ENCODE measurements at regions not wholly inside any gene's neighbourhood (a gene's known extent, or its start where the extent isn't known, plus 50 kb on each side); places are given as distances from the start of the nearest gene placed in this dataset.
"Not testable (repeated sequence)": the region's sequence is repeated elsewhere in the genome, so short reads cannot be mapped to it uniquely, and the experiment has no call there.

DNA sequence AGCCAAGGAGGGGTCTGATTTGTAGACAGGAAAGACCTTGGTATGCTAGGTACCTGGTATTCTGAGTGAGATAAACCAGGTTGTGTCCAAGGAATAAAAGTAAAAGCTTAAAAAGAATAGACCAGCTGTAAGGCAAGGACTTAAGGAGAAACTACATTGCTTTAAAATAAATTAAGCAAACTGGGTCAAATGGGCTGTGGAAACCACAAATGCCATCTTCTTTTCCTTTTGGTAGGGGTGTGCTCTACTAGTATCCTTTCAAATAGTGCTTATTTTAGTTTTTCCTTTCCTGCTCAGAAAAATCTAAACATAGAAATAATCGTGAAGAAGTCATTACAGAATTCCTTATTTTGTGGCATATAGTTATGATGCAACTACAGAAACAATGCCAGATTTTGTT is 138.6 kb upstream of the KLF12 start:
- DNase-seq = no peak

DNA sequence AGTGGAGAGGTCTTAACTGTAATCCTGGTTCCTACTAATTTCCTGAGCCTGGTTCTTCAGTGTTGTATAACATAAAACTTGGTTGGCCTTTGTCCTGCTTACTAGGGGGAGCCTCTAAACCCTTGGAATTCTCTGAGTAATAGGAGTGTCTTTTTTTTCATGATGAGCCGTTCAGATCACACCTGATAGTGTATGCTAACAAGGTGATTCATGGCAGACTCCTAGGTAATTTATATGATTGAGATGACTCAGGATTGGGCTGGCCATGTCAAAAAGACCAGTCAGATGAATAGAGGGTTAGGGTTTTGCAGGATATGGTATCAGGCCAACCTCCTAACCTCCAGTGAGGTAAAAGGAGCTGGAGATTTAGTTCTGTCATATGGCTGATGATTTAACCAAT is 135.8 kb upstream of the KLF12 start:
- no peak for DNase-seq

DNA sequence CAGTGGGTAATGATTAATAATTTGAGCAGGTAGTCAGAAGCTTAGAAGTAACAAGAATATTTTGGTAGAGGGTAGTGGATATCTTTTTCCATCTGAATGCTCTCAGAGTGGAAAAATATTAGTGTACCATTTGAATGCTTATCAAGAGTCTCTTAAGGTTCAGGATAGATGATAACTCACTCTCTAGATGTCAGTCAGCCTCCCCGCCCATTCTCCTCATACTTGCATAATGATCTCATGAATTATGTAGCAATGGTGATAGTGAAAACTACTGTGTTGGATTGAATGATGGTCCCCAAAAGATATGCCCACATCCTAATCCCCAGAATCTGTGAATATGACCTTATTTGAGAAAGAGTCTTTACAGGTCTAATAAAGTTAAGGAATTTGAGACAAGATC is 132.7 kb upstream of the KLF12 start:
- no peak for DNase-seq

DNA sequence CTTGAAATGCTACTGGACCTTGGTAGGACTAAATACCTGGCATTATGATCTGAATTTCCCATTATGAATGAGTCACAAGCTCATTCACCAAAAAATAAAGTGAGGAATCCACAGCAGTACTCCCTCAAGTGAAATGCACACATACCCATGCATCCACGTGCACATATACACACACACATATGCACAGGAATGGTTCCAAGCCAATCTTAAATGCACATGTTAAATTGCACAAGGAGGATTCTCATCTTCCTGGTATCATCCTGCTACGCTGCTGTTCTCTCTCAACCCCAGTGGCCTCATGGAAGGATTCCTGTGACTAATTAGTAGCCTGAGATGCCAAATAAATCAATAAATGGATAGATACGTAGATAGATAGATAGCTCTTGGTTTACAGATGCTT is 132.1 kb upstream of the KLF12 start:
- no peak for DNase-seq

DNA sequence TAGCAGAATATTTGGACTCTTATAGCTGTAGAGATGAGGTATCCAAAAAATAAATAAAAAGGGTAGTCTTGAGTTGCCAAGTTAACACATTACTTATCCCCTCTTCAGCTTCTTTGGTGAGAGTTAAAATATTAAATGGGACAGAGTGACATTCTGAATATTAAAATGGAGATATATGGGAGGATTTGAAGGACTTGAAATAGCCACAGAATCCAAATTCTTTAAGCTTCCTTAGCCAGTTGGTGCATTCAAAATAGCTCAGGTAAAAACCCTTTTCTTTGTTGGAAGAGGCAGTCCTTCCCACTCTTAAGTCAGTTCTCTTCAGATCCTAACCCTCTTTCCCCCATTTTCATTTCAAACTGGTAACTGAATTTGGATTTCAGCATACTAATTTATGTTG is 130.1 kb upstream of the KLF12 start:
- DNase-seq = no peak

DNA sequence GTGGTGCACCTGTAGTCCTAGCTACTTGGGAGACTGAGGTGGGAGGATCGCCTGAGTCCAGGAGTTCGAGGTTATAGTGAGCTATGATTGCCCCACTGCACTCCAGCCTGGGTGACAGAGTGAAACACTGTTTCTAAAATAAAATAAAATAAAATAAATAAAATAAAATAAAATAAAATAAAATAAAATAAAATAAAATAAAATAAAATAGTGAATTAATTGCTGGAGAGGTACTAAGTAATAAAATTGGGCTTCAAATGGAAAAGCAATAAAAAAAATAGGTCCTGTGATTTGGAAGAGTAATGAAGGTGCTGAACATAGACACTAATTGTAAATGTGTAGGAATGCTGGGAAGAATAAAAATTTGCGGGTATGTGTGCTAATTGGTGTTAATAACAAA is 126.2 kb upstream of the KLF12 start:
- DNase-seq = not testable (repeated sequence)

DNA sequence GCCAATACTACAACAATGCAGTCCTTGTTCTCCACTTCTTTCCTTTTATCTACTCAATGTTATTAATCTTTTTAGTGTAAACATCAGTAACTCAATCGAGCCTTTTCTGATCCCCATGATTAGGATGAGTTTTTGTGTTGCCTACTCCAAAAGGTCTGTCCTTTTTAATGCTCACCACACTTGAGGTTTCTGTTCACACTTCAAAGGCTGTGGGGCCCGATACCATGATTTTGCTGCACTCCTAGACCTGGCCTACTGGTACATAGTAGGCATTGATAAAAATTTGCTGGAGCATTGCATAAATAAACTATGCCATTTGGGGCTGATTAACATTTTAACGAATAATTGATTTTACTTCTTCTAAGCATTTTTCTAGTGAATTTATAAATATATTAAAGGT is 125.4 kb upstream of the KLF12 start:
- DNase-seq = no peak

DNA sequence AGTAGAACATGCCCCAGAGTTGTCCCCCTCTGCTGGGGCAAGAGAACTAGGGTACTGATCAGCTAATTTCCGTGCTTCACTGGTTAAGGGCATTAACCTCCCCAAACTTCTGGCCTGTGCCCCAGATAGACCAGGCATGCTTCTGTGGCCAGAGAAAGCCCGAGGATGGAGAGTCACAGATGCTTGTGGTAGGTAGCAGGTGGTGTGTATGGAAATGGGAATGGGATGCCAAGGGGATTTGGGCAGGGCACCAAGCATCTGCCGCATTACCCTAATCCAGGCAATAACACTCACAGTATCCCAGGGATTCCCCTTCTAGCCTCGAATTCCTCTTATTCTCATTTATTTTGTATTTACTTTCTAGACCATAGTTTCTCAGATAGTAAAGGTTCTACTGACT is 124.8 kb upstream of the KLF12 start:
- DNase-seq = no peak

DNA sequence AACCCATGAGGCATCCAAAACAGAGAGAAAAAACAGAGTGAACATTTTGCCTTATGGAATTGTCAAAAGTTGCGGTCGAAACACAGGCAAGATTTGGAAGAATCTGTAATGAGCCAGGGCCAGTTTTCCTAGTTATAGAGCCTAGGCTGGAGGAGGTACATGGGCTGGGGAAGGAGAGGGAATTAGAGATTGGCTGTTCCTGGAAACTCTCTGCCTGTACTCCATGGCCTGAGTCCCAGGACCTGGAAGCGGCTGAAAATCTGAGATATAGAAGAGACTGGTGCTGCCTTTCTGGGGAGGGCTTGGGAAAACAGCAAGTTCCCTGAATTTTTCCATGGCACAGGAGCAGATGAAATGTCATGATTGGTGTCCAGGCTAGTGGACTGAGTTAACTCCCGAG is 122.8 kb upstream of the KLF12 start:
- DNase-seq = no peak

DNA sequence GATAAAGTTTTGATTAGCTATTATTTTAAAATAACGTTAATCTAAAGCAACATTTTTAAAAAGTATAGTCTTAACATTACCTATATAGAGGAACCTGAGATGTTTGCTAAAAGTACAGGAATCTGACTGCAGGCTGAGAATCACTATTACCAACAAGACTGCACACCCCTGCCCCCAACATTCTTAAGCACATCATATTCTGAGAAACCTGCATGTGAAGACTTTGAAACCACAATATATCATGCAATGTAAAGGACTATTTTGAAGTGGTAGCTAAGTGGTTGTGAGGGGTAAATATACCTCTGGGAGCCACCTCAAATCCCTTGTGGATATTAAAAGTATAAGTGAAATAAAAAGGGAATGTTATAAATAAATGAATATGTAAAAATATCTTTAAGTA is 119.0 kb upstream of the KLF12 start:
- DNase-seq = peak in 1 of 5 donors; percentile 17

DNA sequence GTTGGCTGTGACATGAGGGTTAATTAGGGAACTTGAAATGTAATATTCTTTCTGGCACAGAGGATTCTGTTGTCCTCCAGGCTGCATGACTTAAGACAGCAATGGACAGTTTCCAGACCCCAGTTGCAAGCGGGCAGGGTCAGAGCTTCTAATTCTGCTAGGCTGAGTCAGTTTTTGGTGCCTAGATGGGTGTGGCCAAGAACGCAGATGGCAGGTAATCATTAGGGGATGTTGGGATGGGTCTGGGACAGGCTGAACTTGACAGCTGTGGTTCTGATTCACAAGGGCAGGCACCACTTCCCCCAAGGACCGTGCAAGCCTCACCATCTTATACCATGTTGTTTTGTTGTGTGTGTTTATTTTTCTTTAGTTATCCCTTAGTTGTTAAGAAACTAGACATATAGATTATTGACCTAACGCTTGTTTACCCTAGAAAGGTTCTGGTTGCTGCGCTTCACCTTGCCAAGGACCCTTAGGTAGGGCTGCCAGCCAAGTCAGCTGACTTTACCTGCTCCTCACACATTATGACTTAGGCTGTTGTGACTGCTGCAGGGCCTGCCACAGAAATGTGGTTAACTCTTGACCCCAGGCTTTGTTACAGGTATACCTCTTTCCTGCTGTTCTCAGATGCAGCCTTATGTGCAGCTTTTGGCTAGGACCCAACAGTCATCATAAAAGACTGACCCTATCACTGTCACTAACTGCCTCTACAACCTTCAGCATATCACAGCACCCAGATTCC is 117.7 kb upstream of the KLF12 start:
- DNase-seq = no peak

DNA sequence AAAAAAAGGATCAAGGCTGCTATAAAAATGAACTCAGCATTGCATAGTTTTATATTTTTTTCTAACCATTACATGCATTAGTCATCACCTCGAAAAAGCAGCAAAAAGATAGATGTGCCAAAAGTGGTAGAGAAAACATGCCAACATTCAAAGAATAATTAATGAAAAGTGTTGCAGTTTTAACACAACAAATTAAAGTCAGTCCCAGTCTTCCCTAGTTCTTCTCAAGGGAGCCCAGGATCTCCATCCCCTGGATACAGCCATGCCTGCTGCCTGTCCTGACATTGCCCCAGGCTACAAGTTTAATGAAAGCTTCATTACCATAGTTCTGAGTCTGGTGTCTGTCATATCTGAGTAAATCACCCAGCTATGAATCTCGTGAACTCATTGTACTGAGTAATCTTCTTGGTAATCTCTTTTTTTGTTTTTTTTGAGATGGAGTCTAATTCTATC is 116.6 kb upstream of the KLF12 start:
- no peak for DNase-seq

DNA sequence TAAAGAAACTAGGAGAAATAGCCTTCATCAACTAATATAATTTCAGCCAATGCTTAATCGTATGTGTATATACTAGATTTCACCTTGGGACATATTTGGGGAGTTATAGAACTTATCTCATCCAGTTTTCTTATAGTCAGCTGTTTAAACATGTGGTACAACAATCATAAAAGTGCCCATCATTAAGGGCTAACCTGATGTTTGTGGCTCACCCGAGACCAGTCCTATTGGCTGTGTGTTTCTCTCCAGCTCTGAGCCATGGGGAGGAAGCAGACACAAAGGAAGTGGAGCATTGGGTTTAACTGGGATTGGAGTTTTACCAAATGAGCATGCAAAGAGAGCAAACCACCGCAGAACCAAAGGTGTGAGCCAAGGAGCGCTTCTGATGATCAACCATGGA is 114.3 kb upstream of the KLF12 start:
- no peak for DNase-seq

DNA sequence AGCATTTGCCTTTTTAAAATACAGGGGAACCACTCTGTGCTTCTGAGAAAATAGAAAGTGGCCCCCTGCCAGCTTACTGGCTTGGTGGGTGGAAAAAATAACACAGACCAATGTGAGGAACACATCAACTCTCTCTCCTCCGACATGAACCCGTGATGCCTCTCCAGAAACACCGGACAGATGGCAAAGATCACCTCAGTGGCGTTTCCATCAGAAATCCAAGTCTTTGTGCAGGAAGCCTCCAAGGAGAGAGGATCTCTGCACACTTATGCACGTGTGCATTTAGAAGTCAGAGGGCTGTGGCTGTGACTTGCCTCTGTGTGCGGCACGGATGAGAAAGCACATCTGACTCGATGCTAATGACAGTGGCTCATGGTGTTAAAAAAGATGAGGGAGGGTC is 112.3 kb upstream of the KLF12 start:
- no peak for DNase-seq

DNA sequence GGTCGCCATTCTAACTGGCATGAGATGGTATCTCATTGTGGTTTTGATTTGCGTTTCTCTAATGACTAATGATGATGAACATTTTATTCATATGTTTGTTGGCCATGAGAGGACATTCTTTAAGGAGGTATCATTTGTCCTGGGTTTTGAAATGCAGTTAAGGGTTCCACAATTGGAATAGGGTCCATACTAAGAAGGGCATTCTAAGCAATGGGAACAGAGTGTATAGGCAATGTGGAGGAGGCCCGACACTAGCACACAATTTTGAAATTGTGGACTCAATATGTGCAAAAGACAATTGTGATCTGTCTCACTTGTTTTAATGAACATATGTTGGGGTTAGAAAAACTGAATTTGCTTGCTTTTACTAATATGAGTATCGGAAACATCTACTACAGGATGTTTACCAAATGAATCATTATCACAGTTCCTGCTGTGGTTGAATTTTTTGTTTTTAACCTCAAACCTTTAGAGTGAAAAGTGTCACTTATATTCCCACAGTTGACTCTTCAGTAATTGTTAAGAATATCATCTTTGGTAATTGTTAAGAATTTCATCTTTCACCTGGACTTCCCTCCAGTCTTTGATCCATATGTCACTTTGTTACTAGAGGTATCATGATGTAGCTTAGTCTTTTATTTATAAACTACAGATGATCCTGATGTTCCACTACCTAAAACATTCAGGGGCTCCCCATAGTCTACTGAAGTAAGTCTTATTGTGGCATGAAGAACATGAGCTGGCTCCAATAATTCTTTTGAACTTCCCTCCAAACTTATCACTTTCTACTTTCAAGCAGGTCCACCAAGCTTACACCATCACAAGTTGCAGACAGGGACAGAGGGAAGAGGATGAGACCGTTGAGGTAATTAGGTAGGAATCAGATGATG is 109.7 kb upstream of the KLF12 start:
- DNase-seq = peak in 1 of 5 donors; percentile 80

DNA sequence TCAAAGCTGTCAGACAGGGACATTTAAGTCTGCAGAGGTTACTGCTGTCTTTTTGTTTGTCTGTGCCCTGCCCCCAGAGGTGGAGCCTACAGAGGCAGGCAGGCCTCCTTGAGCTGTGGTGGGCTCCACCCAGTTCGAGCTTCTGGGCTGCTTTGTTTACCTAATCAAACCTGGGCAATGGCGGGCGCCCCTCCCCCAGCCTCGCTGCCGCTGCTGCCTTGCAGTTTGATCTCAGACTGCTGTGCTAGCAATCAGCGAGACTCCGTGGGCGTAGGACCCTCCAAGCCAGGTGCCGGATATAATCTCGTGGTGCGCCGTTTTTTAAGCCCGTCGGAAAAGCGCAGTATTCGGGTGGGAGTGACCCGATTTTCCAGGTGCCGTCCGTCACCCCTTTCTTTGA is 107.1 kb upstream of the KLF12 start:
- not testable (repeated sequence) for DNase-seq

DNA sequence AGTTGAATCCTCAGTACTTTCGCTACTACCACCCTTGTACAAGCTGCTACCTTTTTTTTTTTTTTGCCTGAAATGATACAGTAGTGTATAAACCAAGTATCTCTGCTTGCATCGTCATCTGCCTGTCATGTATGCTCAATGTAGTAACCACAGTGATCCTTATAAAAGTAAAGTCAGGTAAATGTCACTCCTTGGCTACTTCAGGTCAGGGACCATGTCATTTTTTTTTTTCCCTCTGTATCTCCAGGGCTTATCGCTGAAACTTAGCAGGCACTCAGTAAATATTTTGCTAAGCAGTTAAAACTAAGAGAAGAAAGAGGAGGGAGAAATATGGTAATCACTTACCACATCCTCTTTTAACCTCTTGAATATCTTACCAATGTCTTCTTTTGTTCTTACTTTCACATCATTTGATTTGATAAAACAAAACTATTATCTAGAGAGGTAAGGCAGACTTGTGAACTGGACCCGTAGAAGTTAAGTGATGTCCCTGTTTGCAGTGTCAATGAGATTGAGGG is 96.8 kb upstream of the KLF12 start:
- peak in 1 of 5 donors; percentile 64 for DNase-seq

DNA sequence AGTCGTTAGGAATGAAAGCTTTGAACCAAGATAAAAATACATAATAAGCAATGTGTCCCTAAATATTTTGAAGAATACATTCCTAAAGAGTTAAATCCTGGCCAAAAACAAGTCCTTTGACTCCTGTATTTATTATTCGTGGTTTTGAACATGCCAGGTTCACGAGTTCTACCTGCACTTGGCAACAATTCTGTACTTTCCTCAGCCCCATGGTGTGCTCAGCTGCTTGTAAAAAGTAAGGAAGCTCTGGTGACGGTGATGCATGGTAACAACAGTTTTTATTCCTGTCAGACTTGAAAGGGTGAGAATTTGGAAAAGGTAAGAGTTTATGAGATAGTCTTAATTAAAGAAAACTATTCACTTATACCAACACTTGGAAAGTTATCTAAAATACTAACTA is 95.0 kb upstream of the KLF12 start:
- no peak for DNase-seq

DNA sequence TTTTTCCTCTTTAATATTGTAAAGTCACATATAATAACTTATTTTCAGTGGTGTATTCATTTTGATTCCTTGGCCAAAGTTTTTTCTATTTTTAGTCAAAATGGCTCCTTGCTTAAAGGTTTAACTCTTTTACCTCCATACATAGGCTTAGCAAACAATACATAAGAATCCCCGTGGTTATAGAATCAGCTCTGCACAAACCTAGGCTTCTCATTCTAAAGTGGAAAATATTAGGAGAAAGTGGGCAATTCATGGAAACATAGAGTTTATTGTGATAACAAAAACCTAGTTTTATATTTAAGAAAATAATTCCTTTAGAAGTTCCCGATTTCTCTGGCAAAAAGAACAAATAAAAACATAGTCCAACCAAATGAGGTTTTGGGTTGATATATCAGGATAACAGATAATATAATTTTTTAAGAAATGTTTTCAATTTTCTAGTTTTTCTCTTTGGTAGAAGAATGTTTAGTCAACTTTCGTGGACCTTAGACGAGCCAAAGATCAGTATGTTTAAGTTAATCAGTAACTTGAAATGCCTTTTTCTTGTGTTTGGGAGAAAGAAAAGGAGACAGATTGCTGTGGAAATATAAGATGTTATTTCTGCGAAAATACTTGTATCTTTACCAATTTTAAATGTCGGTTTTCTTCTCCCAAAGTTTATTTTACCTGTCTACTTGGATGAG is 93.4 kb upstream of the KLF12 start:
- DNase-seq = no peak

DNA sequence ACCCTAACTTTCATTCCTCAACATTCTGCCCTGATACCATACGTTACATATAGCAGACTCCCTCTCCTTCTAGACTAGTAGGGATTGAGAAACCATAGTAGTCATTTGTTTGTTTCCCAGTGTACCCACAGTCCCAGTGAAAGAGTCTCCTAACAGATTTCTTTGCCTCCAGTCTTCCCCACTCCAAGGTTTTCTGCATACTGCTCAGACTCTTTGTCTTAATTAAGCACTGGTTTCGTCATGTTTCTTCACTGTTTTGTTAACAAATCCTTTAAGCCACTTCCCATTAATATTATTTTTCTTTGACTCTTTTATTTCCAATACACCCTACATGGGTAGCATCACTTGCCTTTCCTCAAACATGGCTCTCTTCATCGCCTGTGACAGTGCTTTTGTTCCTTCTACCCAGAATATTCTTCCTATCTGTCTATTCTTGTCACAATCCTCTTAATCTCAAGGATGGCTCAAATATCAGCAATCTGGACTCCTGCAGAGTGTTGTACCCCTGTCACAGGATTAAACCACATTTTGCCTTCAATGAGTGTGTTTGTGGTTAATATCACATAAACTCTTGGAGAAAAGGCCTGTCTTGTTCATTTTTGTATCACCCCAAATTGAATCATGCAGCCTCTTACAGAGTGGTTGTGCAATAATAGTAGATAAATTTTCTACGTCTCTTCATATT is 92.7 kb upstream of the KLF12 start:
- no peak for DNase-seq

DNA sequence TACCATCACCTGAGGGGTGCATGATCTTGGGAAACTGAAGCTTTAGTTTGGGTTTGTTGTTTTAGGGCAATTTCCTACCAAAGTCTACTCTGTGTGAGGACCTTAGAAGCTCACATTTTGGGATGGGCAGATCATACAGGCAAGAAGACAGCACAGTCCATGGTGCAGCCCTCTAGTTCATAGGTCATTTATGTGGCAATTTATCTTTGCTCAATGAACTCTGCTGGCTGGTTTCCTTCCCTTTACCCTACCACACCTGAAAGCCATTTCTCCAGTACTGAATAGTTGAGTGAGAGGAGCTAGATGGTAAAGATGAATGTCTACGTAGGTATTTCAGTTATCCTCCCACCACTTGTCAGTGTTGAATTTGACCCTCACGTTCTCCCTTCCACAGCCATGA is 87.5 kb upstream of the KLF12 start:
- no peak for DNase-seq

DNA sequence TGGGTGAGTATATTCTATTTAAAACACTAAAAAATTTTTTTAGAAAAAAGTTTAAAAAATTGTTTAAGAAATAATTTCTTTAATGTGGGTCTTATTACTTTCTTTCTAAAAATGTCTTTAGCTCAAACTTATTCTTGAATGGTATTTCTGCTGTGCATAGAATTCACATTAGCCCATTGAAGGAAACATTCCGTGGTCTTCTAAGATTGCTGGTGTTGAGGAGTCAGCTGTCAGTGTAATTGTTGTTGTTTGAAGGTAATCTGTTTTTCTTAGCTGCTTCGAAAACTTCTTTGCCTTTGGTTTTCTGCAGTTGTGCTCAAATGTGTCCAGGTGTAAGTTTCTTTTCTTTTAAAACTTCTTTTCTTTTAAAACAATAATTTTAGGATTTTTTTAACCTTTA is 85.4 kb upstream of the KLF12 start:
- no peak for DNase-seq

DNA sequence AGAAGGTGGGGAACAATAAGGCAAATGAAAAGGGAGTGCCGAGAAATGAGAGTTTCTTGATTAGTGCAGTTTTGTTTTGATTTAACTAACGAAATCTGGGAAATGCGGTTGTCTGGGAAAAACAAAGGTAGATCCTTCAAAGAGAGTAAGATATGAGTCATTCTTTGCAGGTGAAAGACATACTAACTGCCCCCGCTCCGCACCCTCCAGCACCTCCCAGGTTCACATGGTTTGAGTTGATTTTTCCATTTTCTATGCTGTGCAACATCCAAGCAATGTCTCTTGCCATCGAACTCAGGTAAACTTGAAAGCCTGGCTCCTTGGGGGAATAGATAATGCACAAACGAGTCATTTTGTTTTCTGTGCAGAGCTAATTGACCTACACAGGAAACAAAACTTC is 84.1 kb upstream of the KLF12 start:
- no peak for DNase-seq
